RWPE2 (cell line): ENCODE measurements at regions not wholly inside any gene's neighbourhood (a gene's known extent, or its start where the extent isn't known, plus 50 kb on each side); places are given as distances from the start of the nearest gene placed in this dataset.

Source experiments
- ATAC-seq: fragments of 200-7000 bp; cut with Tn5 transposase; 3 replicates; pipeline ENCODE4 v1.9.1; 2021; ENCODE audit warnings: low read depth
- DNase-seq: peaks from one replicate; pipeline ENCODE4 v3.0.0-alpha.2; 2020; ENCODE audit warnings: low spot score
- H3K27ac ChIP-seq: fragments of 450-650 bp; 2 replicates; pipeline ENCODE4 v1.5.1; 2017; ENCODE audit warnings: mild to moderate bottlenecking; ENCODE audit not compliant: poor library complexity, severe bottlenecking
- H3K27me3 ChIP-seq: fragments of 250-450 bp; sonication (Bioruptor Pico); 2 replicates; pipeline ENCODE4 v1.5.1; 2021; ENCODE audit warnings: mild to moderate bottlenecking, moderate library complexity; ENCODE audit not compliant: insufficient read depth, poor library complexity, severe bottlenecking
- H3K36me3 ChIP-seq: fragments of 250-450 bp; sonication (Bioruptor Pico); 2 replicates; pipeline ENCODE4 v1.5.1; 2020; ENCODE audit warnings: low read depth, mild to moderate bottlenecking, moderate library complexity
- H3K4me1 ChIP-seq: fragments of 250-450 bp; sonication (Bioruptor Pico); 2 replicates; pipeline ENCODE4 v1.5.1; 2021; ENCODE audit warnings: mild to moderate bottlenecking, moderate library complexity; ENCODE audit not compliant: insufficient read depth, poor library complexity, severe bottlenecking
- H3K4me3 ChIP-seq: fragments of 250-450 bp; sonication (Bioruptor Pico); 2 replicates; pipeline ENCODE4 v1.5.1; 2021; ENCODE audit warnings: mild to moderate bottlenecking, moderate library complexity; ENCODE audit not compliant: severe bottlenecking
- H3K9me3 ChIP-seq: fragments of 250-450 bp; sonication (Bioruptor Pico); 2 replicates; pipeline ENCODE4 v1.5.1; 2021; ENCODE audit warnings: mild to moderate bottlenecking, moderate library complexity; ENCODE audit not compliant: severe bottlenecking
- TF ChIP-seq, protein P1 (sequence below): fragments of 450-650 bp; IDR thresholded peaks from one replicate; pipeline ENCODE4 v1.5.1; 2017; ENCODE audit warnings: mild to moderate bottlenecking, moderate library complexity; ENCODE audit not compliant: poor library complexity, severe bottlenecking

GRCh38 chr11:116658876-116659535 is 113.8 kb downstream of the BUD13 start:
- no peaks in the 10 kb centered on the region for H3K36me3 ChIP-seq
- ATAC-seq (no peak), DNase-seq (no peak)
- no peak overlapping the region for H3K27ac ChIP-seq
- no peaks in the 10 kb centered on the region for H3K4me1 ChIP-seq
- H3K4me3 ChIP-seq = no peak overlapping the region
- TF ChIP-seq, protein P1, sequence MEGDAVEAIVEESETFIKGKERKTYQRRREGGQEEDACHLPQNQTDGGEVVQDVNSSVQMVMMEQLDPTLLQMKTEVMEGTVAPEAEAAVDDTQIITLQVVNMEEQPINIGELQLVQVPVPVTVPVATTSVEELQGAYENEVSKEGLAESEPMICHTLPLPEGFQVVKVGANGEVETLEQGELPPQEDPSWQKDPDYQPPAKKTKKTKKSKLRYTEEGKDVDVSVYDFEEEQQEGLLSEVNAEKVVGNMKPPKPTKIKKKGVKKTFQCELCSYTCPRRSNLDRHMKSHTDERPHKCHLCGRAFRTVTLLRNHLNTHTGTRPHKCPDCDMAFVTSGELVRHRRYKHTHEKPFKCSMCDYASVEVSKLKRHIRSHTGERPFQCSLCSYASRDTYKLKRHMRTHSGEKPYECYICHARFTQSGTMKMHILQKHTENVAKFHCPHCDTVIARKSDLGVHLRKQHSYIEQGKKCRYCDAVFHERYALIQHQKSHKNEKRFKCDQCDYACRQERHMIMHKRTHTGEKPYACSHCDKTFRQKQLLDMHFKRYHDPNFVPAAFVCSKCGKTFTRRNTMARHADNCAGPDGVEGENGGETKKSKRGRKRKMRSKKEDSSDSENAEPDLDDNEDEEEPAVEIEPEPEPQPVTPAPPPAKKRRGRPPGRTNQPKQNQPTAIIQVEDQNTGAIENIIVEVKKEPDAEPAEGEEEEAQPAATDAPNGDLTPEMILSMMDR = no peak
- no peaks in the 10 kb centered on the region for H3K27me3 ChIP-seq
- no peaks in the 10 kb centered on the region for H3K9me3 ChIP-seq

DNA sequence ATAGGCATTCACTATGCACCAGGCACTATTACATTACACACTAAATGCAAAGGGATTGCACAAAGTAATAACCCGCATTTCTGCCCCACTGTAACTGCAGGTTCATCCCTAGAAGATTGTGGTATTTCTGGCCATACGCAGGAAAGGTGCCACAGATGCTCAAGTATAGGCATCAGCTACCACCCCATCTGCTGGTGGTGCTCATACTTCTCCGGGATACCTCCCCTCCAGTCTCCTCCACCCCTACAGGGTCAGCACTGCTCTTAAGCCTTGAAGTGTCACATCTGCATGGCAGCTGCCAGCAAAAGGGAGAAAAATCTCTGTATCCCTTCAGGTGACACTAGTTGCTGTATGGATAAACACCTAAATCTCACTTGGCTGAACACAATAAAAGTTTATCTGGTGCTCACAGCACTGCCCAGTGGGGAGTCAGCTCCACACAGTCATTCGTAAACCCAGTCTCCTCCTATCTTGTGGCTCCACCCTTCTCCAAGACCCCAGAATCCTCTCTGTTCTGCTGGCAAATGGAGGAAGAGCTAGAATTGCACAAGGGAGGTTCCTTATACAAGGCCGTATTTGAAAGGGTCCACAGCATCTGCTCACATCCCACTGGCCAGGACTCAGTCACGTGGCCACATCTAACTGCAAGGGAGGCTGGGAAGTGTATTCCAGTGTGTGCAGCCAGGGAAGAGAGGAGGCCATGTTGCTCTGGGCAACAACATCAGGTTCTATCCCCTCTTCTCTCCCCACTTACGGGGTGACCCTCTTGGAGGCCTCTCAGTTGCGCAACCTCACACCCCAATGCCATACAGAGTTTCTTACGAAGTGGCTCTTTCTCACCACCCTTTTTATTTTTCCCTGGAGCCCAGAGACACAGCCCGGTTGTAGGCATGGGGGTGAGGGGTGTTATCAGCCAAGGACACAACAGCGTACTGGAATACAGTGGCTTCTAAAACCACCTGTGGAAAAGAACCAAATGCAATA is 114.7 kb downstream of the BUD13 start:
- Histone ChIP-seq H3K9me3 (no peaks in the 10 kb centered on the region), H3K27ac (no peak overlapping the region), H3K4me3 (no peak overlapping the region), H3K4me1 (no peaks in the 10 kb centered on the region), H3K27me3 (no peaks in the 10 kb centered on the region), H3K36me3 (no peaks in the 10 kb centered on the region)
- TF ChIP-seq, protein P1 = no peak
- DNase-seq = no peak
- ATAC-seq = no peak

DNA sequence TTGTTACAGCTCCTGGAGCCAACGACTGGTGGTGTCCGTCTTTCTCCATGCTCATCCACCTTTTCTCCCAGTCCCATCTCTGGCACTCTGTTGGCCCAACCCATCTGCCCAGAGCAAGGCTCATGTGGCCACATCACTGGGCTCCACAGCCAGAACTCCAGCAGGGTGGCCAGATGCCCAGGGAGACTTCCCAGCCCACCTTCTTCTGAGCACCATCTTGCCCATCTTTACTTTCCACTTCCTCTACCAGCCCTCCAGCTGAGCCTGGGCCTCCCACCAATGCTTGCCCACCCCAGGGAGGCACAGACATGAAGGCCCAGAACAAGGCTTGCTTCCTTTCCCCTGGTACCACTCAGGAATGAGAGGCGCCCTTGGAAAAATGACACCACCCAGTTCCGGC is 116.8 kb downstream of the BUD13 start:
- H3K9me3 ChIP-seq = no peaks in the 10 kb centered on the region
- TF ChIP-seq, protein P1 = no peak
- no peak for DNase-seq
- ATAC-seq = no peak
- H3K27me3 ChIP-seq = no peaks in the 10 kb centered on the region
- H3K27ac ChIP-seq = no peak overlapping the region
- no peaks in the 10 kb centered on the region for H3K36me3 ChIP-seq
- H3K4me1 ChIP-seq = no peaks in the 10 kb centered on the region
- H3K4me3 ChIP-seq = no peak overlapping the region

GRCh38 chr11:116654526-116654925 is 118.3 kb downstream of the BUD13 start:
- TF ChIP-seq, protein P1 = no peak
- no peak for DNase-seq
- Histone ChIP-seq H3K9me3 (no peaks in the 10 kb centered on the region), H3K4me3 (no peak overlapping the region), H3K36me3 (no peaks in the 10 kb centered on the region), H3K27ac (no peak overlapping the region), H3K27me3 (no peaks in the 10 kb centered on the region), H3K4me1 (no peaks in the 10 kb centered on the region)
- ATAC-seq = no peak

- TF ChIP-seq, protein P1 = no peak
- H3K27me3 ChIP-seq = no peaks in the 10 kb centered on the region
- no peaks in the 10 kb centered on the region for H3K9me3 ChIP-seq
- no peak for ATAC-seq
- H3K36me3 ChIP-seq = no peaks in the 10 kb centered on the region
- DNase-seq = no peak
- H3K4me1 ChIP-seq = no peaks in the 10 kb centered on the region
- no peak overlapping the region for H3K27ac ChIP-seq
- no peak overlapping the region for H3K4me3 ChIP-seq
Measured at GRCh38 chr11:116653206-116653605, 119.6 kb downstream of the BUD13 start.
